Breast epithelium (tissue), 4 donors: ENCODE measurements at regions not wholly inside any gene's neighbourhood (a gene's known extent, or its start where the extent isn't known, plus 50 kb on each side); places are given as distances from the start of the nearest gene placed in this dataset.

Source experiments
- DNase-seq, 2 donors: peaks; one replicate each; pipeline ENCODE4 v3.0.0-alpha.2; 2019; ENCODE audit warnings: low spot score in 2 of 2
- H3K27ac ChIP-seq, 2 donors: fragments of 200-600 bp; sonication (generic) in 1 of 2; one replicate each; pipeline ENCODE4 v1.5.1; 2016 to 2019; ENCODE audit warnings: mild to moderate bottlenecking in 1 of 2
- H3K27me3 ChIP-seq, 2 donors: fragments of 200-600 bp; sonication (generic) in 1 of 2; one replicate each; pipeline versions ENCODE4 v1.5.1 to v1.6.0; 2017 to 2019; ENCODE audit warnings: control low read depth in 1 of 2, mild to moderate bottlenecking in 1 of 2
- H3K36me3 ChIP-seq: fragments of 200-600 bp; one replicate; pipeline ENCODE4 v1.5.1; 2019
- H3K4me1 ChIP-seq, 2 donors: fragments of 200-600 bp; sonication (generic); one replicate each; pipeline ENCODE4 v1.5.1; 2016 to 2019; ENCODE audit warnings: control low read depth in 1 of 2
- H3K4me3 ChIP-seq, 3 donors: fragments of 200-600 bp; sonication (generic); 1 replicate in 2 of 3; 2 replicates in 1 of 3; pipeline ENCODE4 v1.5.1; 2016 to 2019; ENCODE audit warnings: mild to moderate bottlenecking in 3 of 3, moderate library complexity in 2 of 3
- H3K9me3 ChIP-seq, 2 donors: fragments of 200-600 bp; sonication (generic) in 1 of 2; one replicate each; pipeline ENCODE4 v1.5.1; 2016 to 2019; ENCODE audit warnings: control low read depth in 1 of 2
- POLR2A ChIP-seq: fragments of 450-650 bp; IDR thresholded peaks from one replicate; pipeline ENCODE4 v1.6.1; 2016; ENCODE audit warnings: antibody characterized with exemption, mild to moderate bottlenecking, moderate library complexity
- POLR2AphosphoS5 ChIP-seq, 3 donors: sonication (generic); formaldehyde crosslinking; IDR thresholded peaks; one replicate each; pipeline ENCODE4 v1.6.1; 2017; ENCODE audit warnings: antibody characterized with exemption in 3 of 3
- intact Hi-C: fragments of 100-400 bp; cut with DNase I; formaldehyde crosslinking; loops from one replicate; pipeline ENCODE4 v1.15.1; 2023; ENCODE audit warnings: low total_unique reads
- TF ChIP-seq, protein P1 (sequence below), 3 donors: fragments of 450-650 bp; IDR thresholded peaks; one replicate each; pipeline ENCODE4 v1.5.1; 2016 to 2017; ENCODE audit warnings: antibody characterized with exemption in 3 of 3, mild to moderate bottlenecking in 3 of 3, moderate library complexity in 3 of 3

GRCh38 chr1:59128239-59128736, 168.6 kb upstream of the FGGY start:
- no peak for TF ChIP-seq POLR2A
- TF ChIP-seq, protein P1, sequence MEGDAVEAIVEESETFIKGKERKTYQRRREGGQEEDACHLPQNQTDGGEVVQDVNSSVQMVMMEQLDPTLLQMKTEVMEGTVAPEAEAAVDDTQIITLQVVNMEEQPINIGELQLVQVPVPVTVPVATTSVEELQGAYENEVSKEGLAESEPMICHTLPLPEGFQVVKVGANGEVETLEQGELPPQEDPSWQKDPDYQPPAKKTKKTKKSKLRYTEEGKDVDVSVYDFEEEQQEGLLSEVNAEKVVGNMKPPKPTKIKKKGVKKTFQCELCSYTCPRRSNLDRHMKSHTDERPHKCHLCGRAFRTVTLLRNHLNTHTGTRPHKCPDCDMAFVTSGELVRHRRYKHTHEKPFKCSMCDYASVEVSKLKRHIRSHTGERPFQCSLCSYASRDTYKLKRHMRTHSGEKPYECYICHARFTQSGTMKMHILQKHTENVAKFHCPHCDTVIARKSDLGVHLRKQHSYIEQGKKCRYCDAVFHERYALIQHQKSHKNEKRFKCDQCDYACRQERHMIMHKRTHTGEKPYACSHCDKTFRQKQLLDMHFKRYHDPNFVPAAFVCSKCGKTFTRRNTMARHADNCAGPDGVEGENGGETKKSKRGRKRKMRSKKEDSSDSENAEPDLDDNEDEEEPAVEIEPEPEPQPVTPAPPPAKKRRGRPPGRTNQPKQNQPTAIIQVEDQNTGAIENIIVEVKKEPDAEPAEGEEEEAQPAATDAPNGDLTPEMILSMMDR (IDR thresholded peaks at IDR 0.05), result no peak
- intact Hi-C loops, result no loop called here
- no peaks in the 10 kb centered on the region for H3K36me3 ChIP-seq
- no peak for DNase-seq
- H3K4me1 ChIP-seq, result no peaks in the 10 kb centered on the region
- H3K4me3 ChIP-seq, result no peak overlapping the region
- no peak overlapping the region for H3K27ac ChIP-seq
- H3K27me3 ChIP-seq, result no peaks in the 10 kb centered on the region
- H3K9me3 ChIP-seq, result no peaks in the 10 kb centered on the region

DNA sequence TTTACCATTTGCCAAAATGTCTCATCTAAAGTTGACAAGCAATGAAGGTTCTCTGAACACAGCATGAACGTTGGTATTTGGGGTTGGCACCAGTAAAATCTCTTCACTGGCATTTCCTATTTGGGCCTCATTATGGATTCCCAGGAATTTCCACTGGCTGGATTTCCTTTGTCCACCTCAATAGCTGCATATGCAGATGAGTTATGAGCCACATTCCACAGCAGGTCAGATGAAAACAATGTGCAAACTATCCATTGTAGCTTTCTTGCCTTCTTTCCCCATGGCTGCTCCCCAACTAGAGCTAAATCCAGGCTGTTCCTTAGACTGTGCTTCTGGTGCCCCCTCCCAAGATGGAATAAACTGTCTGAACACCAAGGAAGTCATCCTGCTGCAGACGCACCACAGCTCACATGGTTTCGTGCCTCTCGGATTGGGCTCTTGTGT, 168.1 kb upstream of the FGGY start:
- Histone ChIP-seq H3K36me3 (no peaks in the 10 kb centered on the region), H3K4me1 (no peaks in the 10 kb centered on the region), H3K27ac (peak overlapping the region in 1 of 2 donors; percentile 4), H3K4me3 (no peak overlapping the region), H3K27me3 (no peaks in the 10 kb centered on the region), H3K9me3 (no peaks in the 10 kb centered on the region)
- TF ChIP-seq, protein P1 (IDR thresholded peaks at IDR 0.05), result no peak
- TF ChIP-seq POLR2AphosphoS5 (IDR thresholded peaks at IDR 0.05) (no peak), POLR2A (no peak)
- intact Hi-C loops, result no loop called here
- DNase-seq, result no peak

- no peak for DNase-seq
- Histone ChIP-seq H3K4me1 (no peaks in the 10 kb centered on the region), H3K27me3 (no peaks in the 10 kb centered on the region), H3K36me3 (no peaks in the 10 kb centered on the region), H3K9me3 (no peaks in the 10 kb centered on the region), H3K4me3 (no peak overlapping the region), H3K27ac (no peak overlapping the region)
- TF ChIP-seq POLR2A, result no peak
- no peak for TF ChIP-seq POLR2AphosphoS5 (IDR thresholded peaks at IDR 0.05)
- TF ChIP-seq, protein P1 (IDR thresholded peaks at IDR 0.05), result no peak
- intact Hi-C loops, result no loop called here
Observed at GRCh38 chr1:59132295-59132694, 164.6 kb upstream of the FGGY start.

DNA sequence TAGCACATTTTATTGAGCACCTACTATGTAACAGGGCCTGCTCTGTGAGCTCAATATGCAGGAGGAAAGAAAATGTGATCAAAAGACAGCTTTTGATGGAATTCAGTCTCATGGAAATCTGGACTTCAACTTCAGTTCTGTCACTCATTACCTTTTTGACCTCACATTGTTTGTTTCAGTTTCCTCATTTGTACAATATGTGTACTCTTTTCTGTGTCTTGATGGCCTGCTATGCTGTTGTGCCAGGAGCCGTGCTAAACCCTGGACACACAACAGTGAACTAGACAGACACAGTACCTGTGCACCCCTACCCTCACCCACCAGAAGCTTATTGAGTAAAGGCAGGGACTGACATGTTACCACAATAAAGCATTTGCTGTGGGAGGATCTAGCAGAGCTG, 162.9 kb upstream of the FGGY start:
- DNase-seq, result no peak
- no peaks in the 10 kb centered on the region for H3K4me1 ChIP-seq
- no peaks in the 10 kb centered on the region for H3K27me3 ChIP-seq
- H3K36me3 ChIP-seq, result no peaks in the 10 kb centered on the region
- H3K4me3 ChIP-seq, result no peak overlapping the region
- no peak overlapping the region for H3K27ac ChIP-seq
- no peaks in the 10 kb centered on the region for H3K9me3 ChIP-seq
- TF ChIP-seq, protein P1 (IDR thresholded peaks at IDR 0.05), result no peak
- no peak for TF ChIP-seq POLR2AphosphoS5 (IDR thresholded peaks at IDR 0.05)
- TF ChIP-seq POLR2A, result no peak
- intact Hi-C loops, result no loop called here

DNA sequence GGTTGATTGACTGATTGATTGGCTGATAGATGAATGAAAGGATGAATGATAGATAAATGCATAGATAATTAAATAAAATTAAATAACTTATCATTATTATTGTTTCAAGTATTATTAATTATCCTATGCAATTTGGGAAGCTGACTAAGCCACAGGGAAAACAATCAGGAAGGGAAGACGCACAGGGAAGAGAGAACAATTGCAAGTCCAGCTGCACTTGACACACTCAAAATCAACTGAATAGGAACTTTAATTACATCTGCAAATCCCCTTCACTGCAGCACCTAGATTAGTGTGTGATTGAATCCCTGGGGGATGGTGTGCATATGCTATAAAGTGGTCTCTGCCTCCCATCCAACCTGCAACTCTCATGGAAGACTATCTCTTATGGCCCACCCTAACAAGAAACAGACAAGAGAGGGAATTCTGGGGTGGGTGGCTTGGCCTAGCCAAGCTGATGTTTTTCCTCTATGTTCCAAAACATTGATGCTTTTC, 161.1 kb upstream of the FGGY start:
- TF ChIP-seq POLR2A (no peak), POLR2AphosphoS5 (IDR thresholded peaks at IDR 0.05) (no peak)
- TF ChIP-seq, protein P1 (IDR thresholded peaks at IDR 0.05), result no peak
- intact Hi-C loops, result no loop called here
- no peaks in the 10 kb centered on the region for H3K36me3 ChIP-seq
- DNase-seq, result no peak
- no peak overlapping the region for H3K4me3 ChIP-seq
- H3K27me3 ChIP-seq, result no peaks in the 10 kb centered on the region
- no peaks in the 10 kb centered on the region for H3K4me1 ChIP-seq
- no peaks in the 10 kb centered on the region for H3K9me3 ChIP-seq
- H3K27ac ChIP-seq, result no peak overlapping the region
